Esophagus muscularis mucosa (tissue), 4 donors: ENCODE measurements at regions not wholly inside any gene's neighbourhood (a gene's known extent, or its start where the extent isn't known, plus 50 kb on each side); places are given as distances from the start of the nearest gene placed in this dataset.

Experiments
- DNase-seq: peaks from one replicate; pipeline ENCODE4 v3.0.0-alpha.2; 2017; ENCODE audit errors: extremely low spot score
- H3K27ac ChIP-seq, 4 donors: fragments of 200-600 bp; sonication (generic); replicated peaks in 1 of 4; 1 replicate in 3 of 4; 2 replicates in 1 of 4; pipeline ENCODE4 v1.5.1; 2016 to 2019; ENCODE audit warnings: mild to moderate bottlenecking in 1 of 4
- H3K27me3 ChIP-seq, 4 donors: fragments of 200-600 bp; sonication (generic); one replicate each; pipeline versions ENCODE4 v1.5.1 to v1.6.0; 2016 to 2019
- H3K36me3 ChIP-seq, 4 donors: fragments of 200-600 bp; sonication (generic); one replicate each; pipeline ENCODE4 v1.5.1; 2016 to 2019
- H3K4me1 ChIP-seq, 4 donors: fragments of 200-600 bp; sonication (generic); one replicate each; pipeline ENCODE4 v1.5.1; 2016 to 2019
- H3K4me3 ChIP-seq, 4 donors: fragments of 200-600 bp; sonication (generic); 1 replicate in 2 of 4; 2 replicates in 2 of 4; pipeline ENCODE4 v1.5.1; 2016 to 2019; ENCODE audit warnings: mild to moderate bottlenecking in 4 of 4, moderate library complexity in 1 of 4
- H3K9me3 ChIP-seq, 4 donors: fragments of 200-600 bp; sonication (generic); 1 replicate in 3 of 4; 2 replicates in 1 of 4; pipeline ENCODE4 v1.5.1; 2016 to 2019
- EP300 ChIP-seq: sonication (generic); formaldehyde crosslinking; IDR thresholded peaks from one replicate; pipeline ENCODE4 v1.6.1; 2017; ENCODE audit warnings: antibody characterized with exemption
- POLR2A ChIP-seq: fragments of 450-650 bp; IDR thresholded peaks from one replicate; pipeline ENCODE4 v1.6.1; 2017; ENCODE audit warnings: antibody characterized with exemption, moderate library complexity, mild to moderate bottlenecking, low read depth
- POLR2AphosphoS5 ChIP-seq, 2 donors: sonication (generic); formaldehyde crosslinking; IDR thresholded peaks; one replicate each; pipeline ENCODE4 v1.6.1; 2017; ENCODE audit warnings: antibody characterized with exemption in 2 of 2
- WGBS: methylation state at CpG from one replicate; pipeline ENCODE4 v1.1.5; 2018; 5-methylcytosine and 5-hydroxymethylcytosine counted together
- intact Hi-C: fragments of 100-400 bp; cut with DNase I; formaldehyde crosslinking; loops from one replicate; pipeline ENCODE4 v1.15.1; 2023
- TF ChIP-seq, protein P1 (sequence below), 3 experiments: fragments of 200-600 bp in 2 of 3; fragments of 450-650 bp in 1 of 3; sonication (generic) in 2 of 3; IDR thresholded peaks; one replicate each; pipeline ENCODE4 v1.5.1; 2017 to 2019; ENCODE audit warnings: antibody characterized with exemption in 3 of 3, mild to moderate bottlenecking in 2 of 3, moderate library complexity in 1 of 3

DNA sequence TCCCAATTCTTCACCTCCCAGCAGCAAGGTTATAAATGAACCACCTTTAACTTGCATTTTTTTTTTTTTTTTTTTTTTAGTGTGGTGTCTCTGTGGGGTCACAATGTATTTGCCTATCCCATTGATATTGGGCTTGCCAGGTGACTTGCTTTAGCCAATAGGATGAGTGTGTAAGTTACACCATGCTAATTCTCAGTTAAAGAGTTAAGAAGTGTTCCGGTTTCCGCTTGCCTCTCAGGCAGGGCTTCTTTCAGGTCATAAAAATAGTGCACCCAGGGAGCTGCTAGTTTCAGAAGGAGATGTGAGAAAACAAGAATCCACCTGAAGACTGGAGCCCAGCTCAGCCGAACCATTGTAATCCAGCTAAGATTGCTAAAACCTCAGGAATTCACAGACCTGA is 84.2 kb upstream of the PTPRD start:
- no peaks in the 10 kb centered on the region for H3K9me3 ChIP-seq
- 71% methylated on average over 3 of the region's 3 CpGs for WGBS
- no peak overlapping the region for H3K27ac ChIP-seq
- H3K4me1 ChIP-seq = no peaks in the 10 kb centered on the region
- DNase-seq = no peak
- no peak for TF ChIP-seq EP300
- TF ChIP-seq, protein P1, sequence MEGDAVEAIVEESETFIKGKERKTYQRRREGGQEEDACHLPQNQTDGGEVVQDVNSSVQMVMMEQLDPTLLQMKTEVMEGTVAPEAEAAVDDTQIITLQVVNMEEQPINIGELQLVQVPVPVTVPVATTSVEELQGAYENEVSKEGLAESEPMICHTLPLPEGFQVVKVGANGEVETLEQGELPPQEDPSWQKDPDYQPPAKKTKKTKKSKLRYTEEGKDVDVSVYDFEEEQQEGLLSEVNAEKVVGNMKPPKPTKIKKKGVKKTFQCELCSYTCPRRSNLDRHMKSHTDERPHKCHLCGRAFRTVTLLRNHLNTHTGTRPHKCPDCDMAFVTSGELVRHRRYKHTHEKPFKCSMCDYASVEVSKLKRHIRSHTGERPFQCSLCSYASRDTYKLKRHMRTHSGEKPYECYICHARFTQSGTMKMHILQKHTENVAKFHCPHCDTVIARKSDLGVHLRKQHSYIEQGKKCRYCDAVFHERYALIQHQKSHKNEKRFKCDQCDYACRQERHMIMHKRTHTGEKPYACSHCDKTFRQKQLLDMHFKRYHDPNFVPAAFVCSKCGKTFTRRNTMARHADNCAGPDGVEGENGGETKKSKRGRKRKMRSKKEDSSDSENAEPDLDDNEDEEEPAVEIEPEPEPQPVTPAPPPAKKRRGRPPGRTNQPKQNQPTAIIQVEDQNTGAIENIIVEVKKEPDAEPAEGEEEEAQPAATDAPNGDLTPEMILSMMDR (IDR thresholded peaks at IDR 0.05) = no peak
- no peak for TF ChIP-seq POLR2AphosphoS5 (IDR thresholded peaks at IDR 0.05)
- no peak for TF ChIP-seq POLR2A
- H3K27me3 ChIP-seq = no peaks in the 10 kb centered on the region
- intact Hi-C loops = no loop called here
- no peak overlapping the region for H3K4me3 ChIP-seq
- no peaks in the 10 kb centered on the region for H3K36me3 ChIP-seq

DNA sequence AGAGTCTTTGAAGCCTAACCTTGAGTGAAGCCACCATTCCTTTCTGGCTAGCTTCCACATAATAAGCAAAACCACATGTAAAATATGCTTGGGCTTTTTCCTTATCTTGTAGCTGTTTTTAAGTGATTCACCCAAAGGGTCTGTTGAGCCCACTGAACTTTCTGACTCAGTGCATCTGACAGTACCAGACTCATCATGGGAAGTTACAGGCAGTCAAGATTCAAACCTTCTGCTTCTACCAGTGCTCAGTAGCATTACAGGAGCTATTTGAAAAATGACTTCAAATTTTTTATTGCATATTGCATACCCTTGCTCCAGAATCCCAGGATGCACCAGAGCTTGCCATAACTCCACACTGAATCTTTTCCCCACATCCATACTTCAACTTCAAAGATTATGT is 87.5 kb upstream of the PTPRD start:
- Histone ChIP-seq H3K36me3 (no peaks in the 10 kb centered on the region), H3K27me3 (no peaks in the 10 kb centered on the region), H3K9me3 (no peaks in the 10 kb centered on the region), H3K27ac (no peak overlapping the region), H3K4me1 (no peaks in the 10 kb centered on the region), H3K4me3 (no peak overlapping the region)
- intact Hi-C loops = no loop called here
- no peak for DNase-seq
- TF ChIP-seq EP300 (no peak), POLR2A (no peak), POLR2AphosphoS5 (IDR thresholded peaks at IDR 0.05) (no peak)
- TF ChIP-seq, protein P1 (IDR thresholded peaks at IDR 0.05) = no peak

DNA sequence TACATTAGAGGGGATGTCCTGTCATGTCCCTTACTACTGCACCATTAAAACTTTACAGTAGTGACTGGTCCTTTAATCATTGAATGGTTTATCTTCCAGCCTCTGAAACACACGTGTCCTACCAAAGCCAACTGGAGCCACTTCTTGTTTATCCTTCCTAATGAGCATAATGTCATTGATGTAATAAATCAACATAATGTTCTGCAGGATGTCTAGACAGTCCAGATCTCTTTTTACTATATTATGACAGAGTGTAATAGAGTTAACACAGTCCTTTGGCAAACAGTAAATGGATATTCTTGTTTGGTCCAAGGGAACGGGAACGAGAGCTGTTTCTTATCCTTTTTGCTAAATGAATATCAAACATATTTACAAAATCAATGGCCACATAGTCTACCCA is 88.1 kb upstream of the PTPRD start:
- Histone ChIP-seq H3K27me3 (no peaks in the 10 kb centered on the region), H3K4me1 (no peaks in the 10 kb centered on the region), H3K4me3 (no peak overlapping the region), H3K9me3 (no peaks in the 10 kb centered on the region), H3K36me3 (no peaks in the 10 kb centered on the region), H3K27ac (no peak overlapping the region)
- WGBS = 32% methylated on average over 3 of the region's 3 CpGs
- TF ChIP-seq EP300 (no peak), POLR2AphosphoS5 (IDR thresholded peaks at IDR 0.05) (no peak), POLR2A (no peak)
- intact Hi-C loops = no loop called here
- no peak for DNase-seq

DNA sequence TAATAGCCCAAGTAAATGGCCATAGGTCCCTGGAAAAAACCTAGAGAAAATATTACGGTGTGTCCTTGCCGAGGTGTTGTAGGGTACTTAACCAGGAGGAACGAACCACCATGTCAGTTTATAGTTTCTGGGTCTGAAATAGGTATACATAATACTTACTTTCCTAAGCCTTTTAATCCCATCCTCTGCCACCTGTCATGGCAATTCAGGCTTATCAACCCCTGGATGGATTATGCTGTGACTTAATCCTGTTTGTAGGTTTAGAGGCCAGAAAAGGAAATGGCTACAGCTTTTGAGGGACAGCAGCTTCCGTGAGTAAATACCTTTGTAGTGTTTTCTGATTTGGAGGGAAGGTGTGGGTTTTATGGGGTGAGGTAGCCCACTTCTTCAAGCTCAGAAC is 89.1 kb upstream of the PTPRD start:
- Histone ChIP-seq H3K27ac (no peak overlapping the region), H3K4me3 (no peak overlapping the region), H3K9me3 (no peaks in the 10 kb centered on the region), H3K27me3 (no peaks in the 10 kb centered on the region), H3K36me3 (no peaks in the 10 kb centered on the region), H3K4me1 (no peaks in the 10 kb centered on the region)
- intact Hi-C loops = no loop called here
- 94% methylated on average over 4 of the region's 4 CpGs for WGBS
- TF ChIP-seq POLR2A (no peak), EP300 (no peak)
- no peak for DNase-seq

DNA sequence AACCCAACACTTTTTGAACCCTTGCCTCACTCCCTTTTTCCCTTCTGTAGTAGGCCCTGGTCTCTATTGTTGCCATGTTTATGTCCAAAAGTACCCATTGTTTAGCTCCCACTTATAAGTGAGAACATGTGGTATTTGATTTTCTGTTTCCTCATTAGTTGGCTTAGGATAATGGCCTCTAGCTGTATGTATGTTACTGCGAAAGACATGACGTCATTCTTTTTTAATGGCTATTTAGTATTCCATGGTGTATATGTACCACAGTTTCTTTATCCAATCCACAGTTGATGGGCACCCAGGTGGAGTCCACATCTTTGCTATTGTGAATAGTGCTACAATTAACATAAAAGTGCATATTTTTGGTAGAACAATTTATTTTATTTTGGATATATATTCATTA is 90.3 kb upstream of the PTPRD start:
- Histone ChIP-seq H3K4me3 (no peak overlapping the region), H3K27me3 (no peaks in the 10 kb centered on the region)

DNA sequence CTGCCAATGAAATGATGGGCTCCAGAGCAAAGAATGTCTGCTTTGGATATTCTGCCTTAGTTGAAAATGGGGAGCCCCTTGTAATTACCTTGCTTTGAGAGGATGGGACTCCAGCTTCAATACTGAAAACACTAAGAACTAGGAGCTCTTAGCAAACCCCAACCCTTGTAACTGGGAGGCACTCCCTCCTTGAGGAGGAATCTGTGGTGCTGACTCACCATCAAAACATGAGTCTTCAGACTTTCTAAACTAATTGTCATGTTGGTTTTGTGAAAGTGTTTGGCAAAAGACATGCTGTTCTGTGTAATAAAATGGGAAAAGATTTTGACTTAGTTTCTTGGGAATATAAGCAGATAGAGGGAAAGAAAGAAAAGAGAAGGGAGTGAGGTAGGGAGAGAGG is 91.9 kb upstream of the PTPRD start:
- TF ChIP-seq POLR2AphosphoS5 (IDR thresholded peaks at IDR 0.05) (no peak), POLR2A (no peak), EP300 (no peak)
- TF ChIP-seq, protein P1 (IDR thresholded peaks at IDR 0.05) = no peak
- Histone ChIP-seq H3K36me3 (no peaks in the 10 kb centered on the region), H3K27me3 (no peaks in the 10 kb centered on the region), H3K4me3 (no peak overlapping the region), H3K4me1 (no peaks in the 10 kb centered on the region), H3K9me3 (no peaks in the 10 kb centered on the region), H3K27ac (no peak overlapping the region)
- no peak for DNase-seq
- intact Hi-C loops = no loop called here

More for the DNA sequence above, 90.3 kb upstream of the PTPRD start:
- Histone ChIP-seq H3K36me3 (no peaks in the 10 kb centered on the region), H3K4me1 (no peaks in the 10 kb centered on the region), H3K9me3 (no peaks in the 10 kb centered on the region), H3K27ac (no peak overlapping the region)
- TF ChIP-seq EP300 (no peak), POLR2A (no peak), POLR2AphosphoS5 (IDR thresholded peaks at IDR 0.05) (no peak)
- TF ChIP-seq, protein P1 (IDR thresholded peaks at IDR 0.05) = no peak
- intact Hi-C loops = no loop called here
- WGBS = 84% methylated on average over 2 of the region's 2 CpGs
- no peak for DNase-seq
